Superior temporal gyrus (tissue), 1 donor: ENCODE measurements at regions not wholly inside any gene's neighbourhood (a gene's known extent, or its start where the extent isn't known, plus 50 kb on each side); places are given as distances from the start of the nearest gene placed in this dataset.

Experiments used
- DNase-seq: peaks from one replicate; pipeline ENCODE4 v3.0.0-alpha.2; 2016; ENCODE audit errors: extremely low spot score

GRCh38 chr2:10985260-10985659 lies 73.5 kb downstream of the KCNF1 start:
- no peak for DNase-seq

GRCh38 chr2:10985901-10986535 lies 74.3 kb downstream of the KCNF1 start:
- no peak for DNase-seq

GRCh38 chr2:10987439-10987838 lies 75.7 kb downstream of the KCNF1 start:
- no peak for DNase-seq

- no peak for DNase-seq
These were observed 76.1 kb downstream of the KCNF1 start for GRCh38 chr2:10987861-10988260.

- no peak for DNase-seq
These were observed 77.4 kb downstream of the KCNF1 start for GRCh38 chr2:10989151-10989550.

GRCh38 chr2:10989782-10990181 lies 78.0 kb downstream of the KCNF1 start:
- no peak for DNase-seq

GRCh38 chr2:10990561-10991111 lies 78.9 kb downstream of the KCNF1 start:
- DNase-seq, result no peak

- DNase-seq, result no peak
These were observed 80.5 kb downstream of the KCNF1 start for GRCh38 chr2:10992023-10992791.

- no peak for DNase-seq
These were observed 81.3 kb downstream of the KCNF1 start for GRCh38 chr2:10993001-10993481.

- no peak for DNase-seq
These were observed 83.7 kb downstream of the KCNF1 start for GRCh38 chr2:10995366-10995970.

GRCh38 chr2:11004199-11004598 lies 92.5 kb downstream of the KCNF1 start:
- no peak for DNase-seq

- no peak for DNase-seq
These were observed 93.3 kb downstream of the KCNF1 start for GRCh38 chr2:11005032-11005431.

GRCh38 chr2:11006191-11006590 lies 94.5 kb downstream of the KCNF1 start:
- DNase-seq, result no peak

GRCh38 chr2:11007331-11008264 lies 95.9 kb downstream of the KCNF1 start:
- no peak for DNase-seq

- DNase-seq, result no peak
These were observed 97.0 kb downstream of the KCNF1 start for GRCh38 chr2:11008773-11009172.

GRCh38 chr2:11009176-11009575 lies 97.4 kb downstream of the KCNF1 start:
- no peak for DNase-seq

- no peak for DNase-seq
These were observed 98.2 kb downstream of the KCNF1 start for GRCh38 chr2:11009891-11010290.

- no peak for DNase-seq
These were observed 99.6 kb downstream of the KCNF1 start for GRCh38 chr2:11011359-11011758.

- no peak for DNase-seq
These were observed 100.5 kb downstream of the KCNF1 start for GRCh38 chr2:11012131-11012693.

- no peak for DNase-seq
These were observed 101.5 kb downstream of the KCNF1 start for GRCh38 chr2:11013196-11013595.

GRCh38 chr2:11014026-11014425 lies 102.3 kb downstream of the KCNF1 start:
- no peak for DNase-seq
